CD4-positive, alpha-beta memory T cell (primary cell): ENCODE measurements at regions not wholly inside any gene's neighbourhood (a gene's known extent, or its start where the extent isn't known, plus 50 kb on each side); places are given as distances from the start of the nearest gene placed in this dataset.

Experiments used
- CTCF ChIA-PET: fragments of 350-600 bp; sonication (Branson Sonifier 250); formaldehyde crosslinking; loops from one replicate; lab custom pipeline; 2021; ENCODE audit warnings: inconsistent platforms; ENCODE audit not compliant: partially characterized antibody; lab: Charles Lee
- POLR2A ChIA-PET: fragments of 350-600 bp; sonication (Branson Sonifier 250); formaldehyde crosslinking; loops from one replicate; lab custom pipeline; 2021; ENCODE audit not compliant: partially characterized antibody; lab: Charles Lee
- DNase-seq, 5 donors: peaks; one replicate each; pipeline versions ENCODE4 v3.0.0 to v3.0.0-alpha.2; 2020 to 2022; ENCODE audit warnings: mixed read lengths in 1 of 5
- H3K27ac ChIP-seq: one replicate; pipeline ENCODE4 v1.7.0; 2013; ENCODE audit warnings: low read depth, low read length
- H3K27me3 ChIP-seq: 2 replicates; pipeline ENCODE4 v1.7.0; 2013; ENCODE audit warnings: mild to moderate bottlenecking, low read length, moderate library complexity; ENCODE audit not compliant: insufficient read depth
- H3K36me3 ChIP-seq: 2 replicates; pipeline ENCODE4 v1.7.0; 2013; ENCODE audit warnings: mild to moderate bottlenecking, low read length, moderate library complexity; ENCODE audit not compliant: insufficient read depth
- H3K4me1 ChIP-seq: 2 replicates; pipeline ENCODE4 v1.7.0; 2013; ENCODE audit warnings: mild to moderate bottlenecking, low read length, moderate library complexity; ENCODE audit not compliant: insufficient read depth
- H3K4me3 ChIP-seq, 2 donors: one replicate each; pipeline ENCODE4 v1.7.0; 2013; ENCODE audit warnings: low read length in 2 of 2, mild to moderate bottlenecking in 1 of 2
- H3K9me3 ChIP-seq, 2 donors: one replicate each; pipeline ENCODE4 v1.7.0; 2013; ENCODE audit warnings: low read length in 2 of 2, control low read depth in 1 of 2; ENCODE audit not compliant: control insufficient read depth in 1 of 2
- H3K27ac Mint-ChIP-seq, 7 donors: one replicate each; pipeline ENCODE4 v1.8.0; 2020 to 2021; ENCODE audit warnings: mixed read lengths in 7 of 7, mild to moderate bottlenecking in 6 of 7, inconsistent platforms in 3 of 7, moderate library complexity in 3 of 7
- H3K27me3 Mint-ChIP-seq, 2 donors: one replicate each; pipeline ENCODE4 v1.8.0; 2020 to 2021; ENCODE audit warnings: mixed read lengths in 2 of 2
- H3K36me3 Mint-ChIP-seq, 2 donors: one replicate each; pipeline ENCODE4 v1.8.0; 2020 to 2021; ENCODE audit warnings: mixed read lengths in 2 of 2, inconsistent platforms in 1 of 2, mild to moderate bottlenecking in 1 of 2
- H3K4me1 Mint-ChIP-seq, 4 donors: one replicate each; pipeline ENCODE4 v1.8.0; 2020 to 2021; ENCODE audit warnings: mixed read lengths in 4 of 4, mild to moderate bottlenecking in 1 of 4
- H3K4me3 Mint-ChIP-seq, 8 donors: one replicate each; pipeline ENCODE4 v1.8.0; 2020 to 2021; ENCODE audit warnings: mixed read lengths in 8 of 8, mild to moderate bottlenecking in 7 of 8, moderate library complexity in 6 of 8, inconsistent platforms in 3 of 8
- H3K9me3 Mint-ChIP-seq, 8 donors: one replicate each; pipeline ENCODE4 v1.8.0; 2020 to 2021; ENCODE audit warnings: mixed read lengths in 8 of 8, mild to moderate bottlenecking in 5 of 8, inconsistent platforms in 3 of 8, moderate library complexity in 1 of 8
- intact Hi-C: fragments of 100-400 bp; cut with micrococcal nuclease; formaldehyde crosslinking; loops from one replicate; pipeline ENCODE4 v1.15.1; 2023

DNA sequence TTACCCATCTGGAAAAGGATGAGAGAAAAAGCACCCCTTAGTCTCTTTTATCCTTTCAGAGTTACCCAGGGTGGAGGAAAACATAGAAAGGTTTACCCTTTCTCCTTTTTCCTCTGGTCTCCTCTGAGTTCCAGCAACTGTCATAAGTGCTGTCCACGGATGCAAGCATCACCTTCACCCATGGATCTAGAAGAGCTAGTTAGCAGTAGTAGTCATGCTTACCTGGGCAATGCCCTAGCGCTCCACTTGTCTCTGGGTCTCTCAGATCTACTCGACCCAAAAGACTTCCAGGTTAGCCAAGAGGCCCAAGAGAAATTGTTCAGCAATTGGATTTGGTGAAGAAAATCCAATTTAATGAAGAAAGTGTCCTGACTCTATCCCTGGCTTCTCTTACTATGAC, 656.2 kb upstream of the PTPRD start:
- POLR2A ChIA-PET, result no interaction called here
- Histone ChIP-seq H3K4me1 (no peaks in the 10 kb centered on the region), H3K27me3 (no peaks in the 10 kb centered on the region), H3K9me3 (no peaks in the 10 kb centered on the region), H3K36me3 (no peaks in the 10 kb centered on the region), H3K4me3 (no peak overlapping the region), H3K27ac (no peak overlapping the region)
- intact Hi-C loops, result no loop called here
- Mint-ChIP-seq H3K36me3 (no peaks in the 10 kb centered on the region), H3K9me3 (peaks cover 2 to 32% (median 16%) of the 10 kb centered on the region in 8 donors), H3K27me3 (no peaks in the 10 kb centered on the region), H3K4me3 (no peak overlapping the region), H3K27ac (no peak overlapping the region), H3K4me1 (no peaks in the 10 kb centered on the region)
- CTCF ChIA-PET, result no interaction called here
- DNase-seq, result no peak

DNA sequence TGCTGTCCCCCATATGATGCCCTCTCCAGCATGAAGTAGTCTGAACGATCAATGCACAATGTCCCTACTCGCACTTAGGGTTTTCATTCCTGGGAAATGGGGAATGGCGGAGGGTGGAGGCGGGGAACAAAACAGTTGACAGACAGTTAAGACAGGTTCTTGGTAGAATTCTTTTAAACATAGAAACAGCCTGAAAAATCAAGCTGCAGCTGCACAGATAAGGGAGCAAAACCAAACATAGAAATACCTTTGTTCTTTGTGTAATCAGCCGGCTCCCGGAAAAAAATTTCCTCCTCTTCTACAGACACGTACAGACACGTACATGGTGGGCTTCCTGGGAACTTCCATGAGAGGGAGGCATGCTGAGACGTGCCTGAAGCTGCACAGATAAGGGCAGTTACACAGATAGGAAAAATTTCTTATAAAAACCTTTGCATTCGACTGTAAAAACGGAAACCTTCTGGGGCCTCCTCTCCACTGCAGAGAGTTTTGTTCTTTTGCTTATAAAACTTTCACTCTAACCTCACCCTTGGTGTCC, 662.4 kb upstream of the PTPRD start:
- no peaks in the 10 kb centered on the region for H3K4me1 ChIP-seq
- intact Hi-C loops, result no loop called here
- DNase-seq, result no peak
- no peak overlapping the region for H3K27ac Mint-ChIP-seq
- ChIA-PET CTCF (no interaction called here), POLR2A (no interaction called here)
- no peak overlapping the region for H3K4me3 Mint-ChIP-seq
- no peak overlapping the region for H3K27ac ChIP-seq
- peaks cover 0 to 30% (median 15%) of the 10 kb centered on the region in 8 donors for H3K9me3 Mint-ChIP-seq
- no peaks in the 10 kb centered on the region for H3K4me1 Mint-ChIP-seq
- H3K9me3 ChIP-seq, result peaks cover 0 to 5% of the 10 kb centered on the region in 2 donors
- no peaks in the 10 kb centered on the region for H3K27me3 ChIP-seq
- H3K4me3 ChIP-seq, result no peak overlapping the region
- H3K27me3 Mint-ChIP-seq, result no peaks in the 10 kb centered on the region
- H3K36me3 ChIP-seq, result no peaks in the 10 kb centered on the region
- no peaks in the 10 kb centered on the region for H3K36me3 Mint-ChIP-seq

DNA sequence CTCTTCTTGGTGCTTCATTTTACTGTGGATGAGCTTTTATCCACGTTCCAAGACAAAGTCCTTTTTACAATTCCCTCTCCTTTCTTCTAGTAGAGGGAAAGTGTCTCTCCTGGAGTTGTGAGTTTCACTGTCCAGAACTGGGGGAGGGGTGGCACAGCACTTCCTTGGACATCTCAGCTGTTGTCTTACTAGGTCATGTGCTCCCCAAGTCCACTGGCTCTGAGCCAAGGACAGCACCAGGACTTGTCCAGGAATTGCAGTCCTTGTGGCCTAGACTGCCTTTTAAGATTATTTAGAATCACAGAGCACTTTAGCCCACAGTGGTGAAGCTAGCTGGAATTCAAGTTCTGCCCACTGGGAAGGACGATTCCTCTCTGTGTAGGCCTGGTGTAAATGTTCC, 700.2 kb upstream of the PTPRD start:
- no peak overlapping the region for H3K27ac ChIP-seq
- Mint-ChIP-seq H3K4me3 (no peak overlapping the region), H3K9me3 (peaks cover 2 to 32% (median 14%) of the 10 kb centered on the region in 8 donors), H3K36me3 (no peaks in the 10 kb centered on the region), H3K4me1 (no peaks in the 10 kb centered on the region), H3K27ac (no peak overlapping the region), H3K27me3 (no peaks in the 10 kb centered on the region)
- H3K4me3 ChIP-seq, result no peak overlapping the region
- DNase-seq, result no peak
- intact Hi-C loops, result no loop called here
- H3K9me3 ChIP-seq, result no peaks in the 10 kb centered on the region
- CTCF ChIA-PET, result no interaction called here
- H3K36me3 ChIP-seq, result no peaks in the 10 kb centered on the region
- POLR2A ChIA-PET, result no interaction called here
- no peaks in the 10 kb centered on the region for H3K27me3 ChIP-seq
- H3K4me1 ChIP-seq, result no peaks in the 10 kb centered on the region

DNA sequence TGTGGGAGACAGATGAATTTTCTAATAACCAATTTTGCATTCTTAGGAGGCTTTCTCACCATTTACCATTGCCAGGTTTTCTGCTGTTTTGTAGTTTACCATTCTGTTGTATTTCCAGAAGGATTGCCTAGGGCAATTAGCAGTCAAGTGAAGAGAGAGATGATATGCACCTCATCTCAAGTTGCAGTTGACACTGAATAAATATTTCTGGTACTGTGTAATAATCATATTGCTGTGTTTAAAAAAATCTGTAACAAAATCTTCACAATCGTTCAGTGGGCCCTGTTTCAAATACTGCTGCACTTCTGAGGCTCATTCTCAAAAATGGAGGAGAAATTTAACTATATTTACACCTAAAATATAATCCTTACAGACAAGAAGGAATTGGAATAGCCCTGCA, 706.1 kb upstream of the PTPRD start:
- Histone ChIP-seq H3K27me3 (no peaks in the 10 kb centered on the region), H3K27ac (no peak overlapping the region), H3K9me3 (no peaks in the 10 kb centered on the region), H3K4me1 (no peaks in the 10 kb centered on the region), H3K36me3 (no peaks in the 10 kb centered on the region), H3K4me3 (no peak overlapping the region)
- no peak for DNase-seq
- ChIA-PET CTCF (no interaction called here), POLR2A (no interaction called here)
- Mint-ChIP-seq H3K27ac (no peak overlapping the region), H3K27me3 (no peaks in the 10 kb centered on the region), H3K9me3 (peaks cover 0 to 23% (median 8%) of the 10 kb centered on the region in 8 donors), H3K4me1 (no peaks in the 10 kb centered on the region), H3K36me3 (no peaks in the 10 kb centered on the region), H3K4me3 (no peak overlapping the region)
- intact Hi-C loops, result no loop called here

DNA sequence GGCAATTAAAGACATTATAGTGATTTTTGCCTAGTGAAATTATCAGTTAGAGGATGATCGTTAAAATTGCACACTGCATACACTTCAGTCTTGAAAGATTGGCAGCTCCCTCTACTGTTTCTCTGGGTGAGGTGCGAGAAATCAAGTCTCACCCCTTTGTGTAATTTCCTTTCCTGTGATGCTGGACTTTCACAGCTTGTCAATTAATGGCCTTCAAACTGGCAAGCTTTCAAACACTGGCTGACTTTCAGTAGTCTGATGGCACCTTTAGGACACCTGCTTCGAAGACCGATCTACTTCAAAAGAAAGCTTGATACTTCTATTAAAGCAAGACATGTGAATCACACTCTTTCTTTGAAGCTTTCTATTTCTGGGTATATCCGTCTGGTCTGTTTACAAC, 706.7 kb upstream of the PTPRD start:
- H3K27ac ChIP-seq, result no peak overlapping the region
- H3K27me3 ChIP-seq, result no peaks in the 10 kb centered on the region
- Mint-ChIP-seq H3K27ac (no peak overlapping the region), H3K4me3 (no peak overlapping the region), H3K27me3 (no peaks in the 10 kb centered on the region), H3K4me1 (no peaks in the 10 kb centered on the region), H3K9me3 (peaks cover 0 to 23% (median 8%) of the 10 kb centered on the region in 8 donors), H3K36me3 (no peaks in the 10 kb centered on the region)
- no peaks in the 10 kb centered on the region for H3K9me3 ChIP-seq
- no peaks in the 10 kb centered on the region for H3K4me1 ChIP-seq
- DNase-seq, result no peak
- no peak overlapping the region for H3K4me3 ChIP-seq
- intact Hi-C loops, result no loop called here
- POLR2A ChIA-PET, result no interaction called here
- H3K36me3 ChIP-seq, result no peaks in the 10 kb centered on the region
- CTCF ChIA-PET, result no interaction called here

DNA sequence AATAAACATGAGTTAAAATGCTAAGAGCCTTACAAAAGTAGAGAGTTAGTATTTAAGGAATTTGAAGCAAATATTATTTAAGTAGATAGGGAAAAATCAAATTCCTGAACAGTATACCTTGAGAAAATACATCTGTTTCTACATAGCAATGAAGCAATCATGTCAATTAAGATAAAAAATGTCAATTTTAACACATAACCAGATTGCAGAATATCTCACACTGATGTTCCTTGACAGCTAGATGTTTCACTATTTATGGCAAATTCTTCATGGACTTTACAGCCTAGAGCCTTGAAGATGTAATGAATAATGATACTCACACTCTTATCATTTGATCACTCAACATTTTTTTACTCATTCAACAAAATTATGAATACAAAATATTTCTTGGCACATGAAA, 708.2 kb upstream of the PTPRD start:
- no peak overlapping the region for H3K4me3 Mint-ChIP-seq
- no peaks in the 10 kb centered on the region for H3K36me3 Mint-ChIP-seq
- no peak overlapping the region for H3K27ac ChIP-seq
- no peaks in the 10 kb centered on the region for H3K9me3 ChIP-seq
- no peak for DNase-seq
- no peak overlapping the region for H3K4me3 ChIP-seq
- CTCF ChIA-PET, result no interaction called here
- intact Hi-C loops, result no loop called here
- POLR2A ChIA-PET, result no interaction called here
- no peaks in the 10 kb centered on the region for H3K27me3 Mint-ChIP-seq
- no peaks in the 10 kb centered on the region for H3K4me1 ChIP-seq
- no peaks in the 10 kb centered on the region for H3K4me1 Mint-ChIP-seq
- H3K27me3 ChIP-seq, result no peaks in the 10 kb centered on the region
- no peaks in the 10 kb centered on the region for H3K36me3 ChIP-seq
- no peak overlapping the region for H3K27ac Mint-ChIP-seq
- peaks cover 0 to 19% (median 8%) of the 10 kb centered on the region in 8 donors for H3K9me3 Mint-ChIP-seq

DNA sequence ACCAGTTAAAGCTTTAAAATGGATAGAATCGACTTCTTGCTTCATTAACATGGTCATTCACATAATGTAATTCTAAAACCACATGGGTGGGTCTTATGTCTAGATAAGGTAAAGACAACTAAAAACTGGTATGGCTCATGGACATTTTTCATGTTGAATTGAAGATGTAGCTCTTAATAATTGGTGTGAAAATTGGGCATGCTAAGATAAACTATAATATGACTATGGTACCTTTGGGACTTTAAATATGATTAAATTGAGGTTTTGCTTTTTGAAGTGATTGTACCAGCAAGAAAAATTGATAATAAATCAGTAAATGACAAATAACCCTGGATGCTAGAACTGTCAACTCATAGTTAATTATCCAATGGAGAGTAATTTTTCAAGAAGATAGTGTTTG, 710.7 kb upstream of the PTPRD start:
- no peak for DNase-seq
- Histone ChIP-seq H3K27ac (no peak overlapping the region), H3K36me3 (no peaks in the 10 kb centered on the region), H3K4me3 (no peak overlapping the region), H3K9me3 (no peaks in the 10 kb centered on the region), H3K4me1 (no peaks in the 10 kb centered on the region), H3K27me3 (no peaks in the 10 kb centered on the region)
- CTCF ChIA-PET, result no interaction called here
- POLR2A ChIA-PET, result no interaction called here
- H3K27me3 Mint-ChIP-seq, result no peaks in the 10 kb centered on the region
- H3K27ac Mint-ChIP-seq, result no peak overlapping the region
- peaks cover 2 to 22% (median 5%) of the 10 kb centered on the region in 8 donors for H3K9me3 Mint-ChIP-seq
- no peaks in the 10 kb centered on the region for H3K4me1 Mint-ChIP-seq
- intact Hi-C loops, result no loop called here
- H3K4me3 Mint-ChIP-seq, result no peak overlapping the region
- no peaks in the 10 kb centered on the region for H3K36me3 Mint-ChIP-seq

DNA sequence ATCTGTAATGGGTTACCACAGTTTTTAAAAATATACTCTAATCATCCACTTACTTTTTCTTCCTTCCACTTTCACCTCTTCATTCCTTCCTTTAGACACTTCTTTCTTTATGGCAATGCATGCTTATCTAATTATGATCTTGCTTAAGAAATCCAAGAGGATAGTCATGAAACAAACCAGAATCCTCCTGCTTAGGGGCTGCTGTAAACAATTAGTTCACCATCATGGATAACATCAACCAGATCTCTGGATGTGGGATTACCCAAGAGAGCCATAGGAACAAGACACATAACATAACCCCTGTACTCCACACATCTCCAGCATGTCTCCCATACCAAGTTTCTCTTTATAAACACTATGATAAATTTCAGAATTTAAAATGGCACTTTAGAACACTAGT, 713.4 kb upstream of the PTPRD start:
- H3K27me3 ChIP-seq, result no peaks in the 10 kb centered on the region
- Mint-ChIP-seq H3K4me3 (no peak overlapping the region), H3K36me3 (no peaks in the 10 kb centered on the region), H3K9me3 (peaks cover 0 to 22% (median 6%) of the 10 kb centered on the region in 8 donors), H3K27ac (no peak overlapping the region), H3K4me1 (no peaks in the 10 kb centered on the region), H3K27me3 (no peaks in the 10 kb centered on the region)
- intact Hi-C loops, result no loop called here
- no peak for DNase-seq
- ChIA-PET POLR2A (no interaction called here), CTCF (no interaction called here)
- no peaks in the 10 kb centered on the region for H3K9me3 ChIP-seq
- H3K36me3 ChIP-seq, result no peaks in the 10 kb centered on the region
- H3K4me1 ChIP-seq, result no peaks in the 10 kb centered on the region
- H3K4me3 ChIP-seq, result no peak overlapping the region
- H3K27ac ChIP-seq, result no peak overlapping the region
